ENCODE measurements at regions not wholly inside any gene's neighbourhood (a gene's known extent, or its start where the extent isn't known, plus 50 kb on each side); places are given as distances from the start of the nearest gene placed in this dataset.

DNA sequence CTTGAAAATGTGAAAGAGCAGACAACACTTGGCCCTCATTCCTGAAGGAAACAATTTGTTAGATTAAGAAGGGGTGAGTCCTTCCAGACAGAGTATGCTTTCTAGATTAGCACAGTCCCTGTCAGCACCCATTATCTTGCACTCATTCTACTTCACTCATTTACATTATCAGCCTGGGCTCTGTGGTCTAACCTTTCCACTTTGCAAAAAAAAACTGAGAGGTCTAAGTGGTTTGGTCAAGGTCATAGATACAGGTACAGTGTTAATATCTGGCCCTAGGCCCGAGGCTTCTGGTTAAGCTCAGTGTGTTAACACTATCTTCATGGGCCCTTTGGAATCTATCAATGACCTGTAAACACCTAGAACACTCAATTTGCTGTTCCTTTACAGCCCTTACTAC lies 123.4 kb upstream of the LRRN1 start:
- Histone ChIP-seq H3K27me3 (replicated peaks in 1 of 4; ENCODE audit: control insufficient read depth in 3 of 4, extremely low read depth in 1 of 4, insufficient read depth in 3 of 4, low read length in 3 of 4) (no peaks in the 10 kb centered on the region), H3K4me3 (ENCODE audit: extremely low read depth in 1 of 4, insufficient read depth in 2 of 4, low read depth in 3 of 4, low read length in 4 of 4) (no peak overlapping the region)

More for the DNA sequence above, 123.4 kb upstream of the LRRN1 start:
- Histone ChIP-seq H2BK20ac (ENCODE audit: low read length) (no peak overlapping the region), H2BK5ac (ENCODE audit: low read depth, low read length) (no peak overlapping the region), H3K79me1 (ENCODE audit: low read depth, low read length) (no peaks in the 10 kb centered on the region), H3K36me3 (ENCODE audit: control insufficient read depth in 2 of 4, insufficient read depth in 4 of 4, low read length in 3 of 4) (no peaks in the 10 kb centered on the region), H2AK5ac (ENCODE audit: low read depth, low read length) (no peak overlapping the region), H2AFZ (ENCODE audit: low read length) (no peak overlapping the region), H4K91ac (replicated peaks; ENCODE audit: insufficient read length, low read length) (no peak overlapping the region), H4K5ac (ENCODE audit: insufficient read length, low read depth, low read length) (no peak overlapping the region), H3K4me2 (ENCODE audit: insufficient read depth in 1 of 2, low read depth in 2 of 2, low read length in 2 of 2) (no peak overlapping the region), H3K9ac (replicated peaks in 1 of 4; ENCODE audit: extremely low read depth in 1 of 4, low read depth in 3 of 4, low read length in 3 of 4) (no peak overlapping the region), H3K23ac (ENCODE audit: insufficient read length) (no peak overlapping the region), H2BK120ac (replicated peaks; ENCODE audit: low read depth, low read length) (no peak overlapping the region), H4K20me1 (replicated peaks in 1 of 2; ENCODE audit: control insufficient read depth in 1 of 2, insufficient read depth in 2 of 2, low read length in 2 of 2) (no peaks in the 10 kb centered on the region), H3K23me2 (ENCODE audit: low read depth, low read length) (no peaks in the 10 kb centered on the region), H3K79me2 (ENCODE audit: control insufficient read depth in 1 of 2, insufficient read depth in 2 of 2, low read length in 2 of 2) (no peaks in the 10 kb centered on the region), H3K4ac (replicated peaks; ENCODE audit: insufficient read length, low read depth, low read length) (no peak overlapping the region), H3K14ac (ENCODE audit: insufficient read length) (no peak overlapping the region), H3K4me1 (replicated peaks in 1 of 4; ENCODE audit: control insufficient read depth in 3 of 4, insufficient read depth in 4 of 4, low read length in 3 of 4) (no peaks in the 10 kb centered on the region), H3K9me3 (ENCODE audit: insufficient read depth in 2 of 2, low read depth in 1 of 2, low read length in 1 of 2) (no peaks in the 10 kb centered on the region), H3K56ac (replicated peaks; ENCODE audit: insufficient read length, low read depth, low read length) (no peak overlapping the region), H3K18ac (ENCODE audit: extremely low read depth, low read length) (no peak overlapping the region), H4K8ac (ENCODE audit: extremely low read depth, insufficient read depth, low read length) (no peak overlapping the region), H2BK15ac (ENCODE audit: low read length) (no peak overlapping the region), H3K27ac (ENCODE audit: low read depth, low read length) (no peak overlapping the region), H2BK12ac (ENCODE audit: low read depth, low read length) (no peak overlapping the region)
- TF ChIP-seq KDM5A (IDR thresholded peaks at IDR 0.05; ENCODE audit: low read length) = no peak
- no peak for TF ChIP-seq TAF1 (IDR thresholded peaks at IDR 0.05; ENCODE audit: low read depth, low read length)
- TF ChIP-seq BACH1 (IDR thresholded peaks at IDR 0.05; ENCODE audit: low read length) = no peak
- TF ChIP-seq RAD21 (IDR thresholded peaks at IDR 0.05 in 1 of 2, conservative IDR thresholded peaks at IDR 0.05 in 1 of 2; ENCODE audit: low read depth in 2 of 2, low read length in 2 of 2) = no peak
- no peak for TF ChIP-seq TAF7 (optimal IDR thresholded peaks at IDR 0.05; ENCODE audit: borderline replicate concordance, low read depth, low read length)
- TF ChIP-seq CBX8 (IDR thresholded peaks at IDR 0.05; ENCODE audit: borderline replicate concordance, low read depth, low read length) = no peak
- no peak for TF ChIP-seq ZNF274 (IDR thresholded peaks at IDR 0.05; ENCODE audit: borderline replicate concordance, extremely low read depth, low read length)
- CTCF ChIA-PET (ENCODE audit: partially characterized antibody) = interaction anchor here (1.7 kb wide), 1 partner anchor 13 kb away, joined by 3 read pairs; no protein-coding TSS in a partner anchor
- no peak for FAIRE-seq
- DNase-seq (ENCODE audit: low read depth in 1 of 2, low spot score in 2 of 2) = no peak
- WGBS, 2 experiments (ENCODE audit: extremely low coverage in 1 of 2, insufficient coverage in 1 of 2, insufficient read length in 1 of 2, insufficient replicate concordance in 2 of 2, low coverage in 1 of 2, low lambda C conversion rate in 2 of 2, missing lambda C conversion rate in 1 of 2) = 90% methylated on average over 1 of the region's 1 CpG; no CpG with 5 or more reads in 1 of the 2 experiments
- POLR2A ChIA-PET (ENCODE audit: partially characterized antibody) = interaction anchor here (0.7 to 1.2 kb wide), 3 partner anchors 61 to 139 kb away, joined by 3 to 6 read pairs (median 3); no protein-coding TSS in a partner anchor

Data from H1 (cell line).